Stomach (tissue), 4 donors: ENCODE measurements at regions not wholly inside any gene's neighbourhood (a gene's known extent, or its start where the extent isn't known, plus 50 kb on each side); places are given as distances from the start of the nearest gene placed in this dataset.

Source experiments
- EP300 ChIP-seq: sonication (generic); formaldehyde crosslinking; IDR thresholded peaks from one replicate; pipeline ENCODE4 v1.6.1; 2017; ENCODE audit warnings: antibody characterized with exemption
- POLR2A ChIP-seq, 4 donors: fragments of 450-650 bp; IDR thresholded peaks; one replicate each; pipeline ENCODE4 v1.6.1; 2016; ENCODE audit warnings: antibody characterized with exemption in 4 of 4, control low read depth in 2 of 4, mild to moderate bottlenecking in 1 of 4, moderate library complexity in 1 of 4
- POLR2AphosphoS5 ChIP-seq, 3 donors: sonication (generic); formaldehyde crosslinking; IDR thresholded peaks; one replicate each; pipeline ENCODE4 v1.6.1; 2016; ENCODE audit warnings: antibody characterized with exemption in 3 of 3
- TF ChIP-seq, protein P1 (sequence below), 7 experiments: fragments of 450-650 bp in 4 of 7; fragments of 200-600 bp in 3 of 7; sonication (generic) in 3 of 7; IDR thresholded peaks; one replicate each; pipeline ENCODE4 v1.5.1; 2016 to 2019; ENCODE audit warnings: antibody characterized with exemption in 7 of 7, control low read depth in 2 of 7, mild to moderate bottlenecking in 1 of 7

DNA sequence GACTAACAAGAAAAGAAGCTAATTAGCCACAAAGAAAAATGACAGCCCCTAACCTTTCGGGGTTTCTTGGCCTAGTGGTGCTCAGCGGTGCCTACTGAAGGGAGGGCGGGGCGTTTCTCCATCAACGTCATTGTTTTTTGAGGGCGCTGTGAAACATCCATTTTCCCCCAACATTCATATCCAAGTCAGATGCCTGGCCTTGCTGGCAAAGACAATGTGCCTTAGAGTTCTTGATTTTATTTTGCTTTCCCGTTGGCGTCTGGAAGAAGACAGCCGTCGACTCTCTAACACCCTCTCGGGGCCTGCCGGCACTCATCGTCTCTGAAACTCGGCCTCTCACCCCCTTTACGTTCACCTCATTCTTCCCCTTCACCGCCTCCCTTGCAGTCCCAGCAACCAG, 154.5 kb downstream of the PHETA1 start:
- TF ChIP-seq, protein P1, sequence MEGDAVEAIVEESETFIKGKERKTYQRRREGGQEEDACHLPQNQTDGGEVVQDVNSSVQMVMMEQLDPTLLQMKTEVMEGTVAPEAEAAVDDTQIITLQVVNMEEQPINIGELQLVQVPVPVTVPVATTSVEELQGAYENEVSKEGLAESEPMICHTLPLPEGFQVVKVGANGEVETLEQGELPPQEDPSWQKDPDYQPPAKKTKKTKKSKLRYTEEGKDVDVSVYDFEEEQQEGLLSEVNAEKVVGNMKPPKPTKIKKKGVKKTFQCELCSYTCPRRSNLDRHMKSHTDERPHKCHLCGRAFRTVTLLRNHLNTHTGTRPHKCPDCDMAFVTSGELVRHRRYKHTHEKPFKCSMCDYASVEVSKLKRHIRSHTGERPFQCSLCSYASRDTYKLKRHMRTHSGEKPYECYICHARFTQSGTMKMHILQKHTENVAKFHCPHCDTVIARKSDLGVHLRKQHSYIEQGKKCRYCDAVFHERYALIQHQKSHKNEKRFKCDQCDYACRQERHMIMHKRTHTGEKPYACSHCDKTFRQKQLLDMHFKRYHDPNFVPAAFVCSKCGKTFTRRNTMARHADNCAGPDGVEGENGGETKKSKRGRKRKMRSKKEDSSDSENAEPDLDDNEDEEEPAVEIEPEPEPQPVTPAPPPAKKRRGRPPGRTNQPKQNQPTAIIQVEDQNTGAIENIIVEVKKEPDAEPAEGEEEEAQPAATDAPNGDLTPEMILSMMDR (IDR thresholded peaks at IDR 0.05), result no peak
- TF ChIP-seq EP300 (no peak), POLR2A (IDR thresholded peaks at IDR 0.05) (no peak), POLR2AphosphoS5 (IDR thresholded peaks at IDR 0.05) (no peak)
